Stimulated activated CD4-positive, alpha-beta T cell treated with anti-CD3 and anti-CD28 coated beads, Interleukin-1b, Interleukin-23, amount 100 ng/mL, for 1 hour (primary cell): ENCODE measurements at regions not wholly inside any gene's neighbourhood (a gene's known extent, or its start where the extent isn't known, plus 50 kb on each side); places are given as distances from the start of the nearest gene placed in this dataset.
"Not testable (repeated sequence)": the region's sequence is repeated elsewhere in the genome, so short reads cannot be mapped to it uniquely, and the experiment has no call there.

Experiments
- DNase-seq, 2 donors: peaks; one replicate each; pipeline ENCODE4 v3.0.0-alpha.2; 2020; ENCODE audit warnings: low read depth in 2 of 2

GRCh38 chr2:236346366-236346765 is 82.2 kb upstream of the ASB18 start:
- no peak for DNase-seq

- no peak for DNase-seq
Measured at GRCh38 chr2:236348279-236348678, 84.1 kb upstream of the ASB18 start.

GRCh38 chr2:236348976-236349375 is 84.8 kb upstream of the ASB18 start:
- DNase-seq, result no peak

- DNase-seq, result no peak
Measured at GRCh38 chr2:236350426-236350825, 86.2 kb upstream of the ASB18 start.

GRCh38 chr2:236351966-236352525 is 87.8 kb upstream of the ASB18 start:
- no peak for DNase-seq

- DNase-seq, result no peak
Measured at GRCh38 chr2:236352761-236353593, 88.8 kb upstream of the ASB18 start.

GRCh38 chr2:236353594-236353942 is 89.4 kb upstream of the ASB18 start:
- DNase-seq, result no peak

- DNase-seq, result no peak
Measured at GRCh38 chr2:236354056-236354940, 90.1 kb upstream of the ASB18 start.

- DNase-seq, result no peak
Measured at GRCh38 chr2:236354973-236355595, 90.9 kb upstream of the ASB18 start.

GRCh38 chr2:236355911-236356310 is 91.7 kb upstream of the ASB18 start:
- no peak for DNase-seq

- not testable (repeated sequence) for DNase-seq
Measured at GRCh38 chr2:236356321-236356720, 92.1 kb upstream of the ASB18 start.

- DNase-seq, result not testable (repeated sequence)
Measured at GRCh38 chr2:236358482-236358881, 94.3 kb upstream of the ASB18 start.

- DNase-seq, result no peak
Measured at GRCh38 chr2:236359426-236360045, 95.3 kb upstream of the ASB18 start.

GRCh38 chr2:236360496-236360895 is 96.3 kb upstream of the ASB18 start:
- no peak for DNase-seq

- no peak for DNase-seq
Measured at GRCh38 chr2:236363711-236364277, 99.6 kb upstream of the ASB18 start.

GRCh38 chr2:236365258-236366048 is 101.2 kb upstream of the ASB18 start:
- DNase-seq, result no peak

- DNase-seq, result no peak
Measured at GRCh38 chr2:236366049-236366387, 101.8 kb upstream of the ASB18 start.

GRCh38 chr2:236366397-236366796 is 102.2 kb upstream of the ASB18 start:
- DNase-seq, result no peak

- no peak for DNase-seq
Measured at GRCh38 chr2:236367506-236368289, 103.5 kb upstream of the ASB18 start.

GRCh38 chr2:236369661-236370062 is 105.5 kb upstream of the ASB18 start:
- DNase-seq, result no peak
